Tibial nerve (tissue), 3 donors: ENCODE measurements at regions not wholly inside any gene's neighbourhood (a gene's known extent, or its start where the extent isn't known, plus 50 kb on each side); places are given as distances from the start of the nearest gene placed in this dataset.

Source experiments
- POLR2A ChIP-seq, 2 donors: fragments of 450-650 bp; IDR thresholded peaks; one replicate each; pipeline ENCODE4 v1.6.1; 2017; ENCODE audit warnings: antibody characterized with exemption in 2 of 2, mild to moderate bottlenecking in 2 of 2, moderate library complexity in 2 of 2
- TF ChIP-seq, protein P1 (sequence below), 5 experiments: fragments of 200-600 bp in 3 of 5; fragments of 450-650 bp in 2 of 5; sonication (generic) in 3 of 5; IDR thresholded peaks; one replicate each; pipeline ENCODE4 v1.5.1; 2016 to 2019; ENCODE audit warnings: antibody characterized with exemption in 5 of 5, mild to moderate bottlenecking in 3 of 5, moderate library complexity in 2 of 5

DNA sequence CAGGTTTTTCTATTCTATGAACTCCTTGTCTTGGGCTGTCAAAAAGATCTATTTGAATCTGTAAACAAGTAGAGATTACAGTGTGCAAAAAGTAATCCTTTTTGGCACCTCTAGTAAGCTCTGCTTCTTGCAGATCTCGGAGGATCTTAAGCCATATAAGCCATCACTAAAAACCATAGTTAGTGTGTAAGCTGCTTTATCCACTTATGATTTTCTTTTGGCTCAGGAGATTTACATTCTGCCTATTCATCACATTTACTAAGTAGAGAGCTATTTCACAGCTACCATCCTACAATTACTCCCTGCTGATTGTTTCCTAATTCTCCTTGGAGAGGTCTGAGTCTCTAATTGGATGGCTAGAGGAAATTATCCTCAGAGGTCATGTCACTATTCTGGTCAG lies 385.7 kb downstream of the AASDHPPT start:
- TF ChIP-seq POLR2A (IDR thresholded peaks at IDR 0.05) = no peak
- TF ChIP-seq, protein P1, sequence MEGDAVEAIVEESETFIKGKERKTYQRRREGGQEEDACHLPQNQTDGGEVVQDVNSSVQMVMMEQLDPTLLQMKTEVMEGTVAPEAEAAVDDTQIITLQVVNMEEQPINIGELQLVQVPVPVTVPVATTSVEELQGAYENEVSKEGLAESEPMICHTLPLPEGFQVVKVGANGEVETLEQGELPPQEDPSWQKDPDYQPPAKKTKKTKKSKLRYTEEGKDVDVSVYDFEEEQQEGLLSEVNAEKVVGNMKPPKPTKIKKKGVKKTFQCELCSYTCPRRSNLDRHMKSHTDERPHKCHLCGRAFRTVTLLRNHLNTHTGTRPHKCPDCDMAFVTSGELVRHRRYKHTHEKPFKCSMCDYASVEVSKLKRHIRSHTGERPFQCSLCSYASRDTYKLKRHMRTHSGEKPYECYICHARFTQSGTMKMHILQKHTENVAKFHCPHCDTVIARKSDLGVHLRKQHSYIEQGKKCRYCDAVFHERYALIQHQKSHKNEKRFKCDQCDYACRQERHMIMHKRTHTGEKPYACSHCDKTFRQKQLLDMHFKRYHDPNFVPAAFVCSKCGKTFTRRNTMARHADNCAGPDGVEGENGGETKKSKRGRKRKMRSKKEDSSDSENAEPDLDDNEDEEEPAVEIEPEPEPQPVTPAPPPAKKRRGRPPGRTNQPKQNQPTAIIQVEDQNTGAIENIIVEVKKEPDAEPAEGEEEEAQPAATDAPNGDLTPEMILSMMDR (IDR thresholded peaks at IDR 0.05) = no peak
